ENCODE measurements at regions not wholly inside any gene's neighbourhood (a gene's known extent, or its start where the extent isn't known, plus 50 kb on each side); places are given as distances from the start of the nearest gene placed in this dataset.

DNA sequence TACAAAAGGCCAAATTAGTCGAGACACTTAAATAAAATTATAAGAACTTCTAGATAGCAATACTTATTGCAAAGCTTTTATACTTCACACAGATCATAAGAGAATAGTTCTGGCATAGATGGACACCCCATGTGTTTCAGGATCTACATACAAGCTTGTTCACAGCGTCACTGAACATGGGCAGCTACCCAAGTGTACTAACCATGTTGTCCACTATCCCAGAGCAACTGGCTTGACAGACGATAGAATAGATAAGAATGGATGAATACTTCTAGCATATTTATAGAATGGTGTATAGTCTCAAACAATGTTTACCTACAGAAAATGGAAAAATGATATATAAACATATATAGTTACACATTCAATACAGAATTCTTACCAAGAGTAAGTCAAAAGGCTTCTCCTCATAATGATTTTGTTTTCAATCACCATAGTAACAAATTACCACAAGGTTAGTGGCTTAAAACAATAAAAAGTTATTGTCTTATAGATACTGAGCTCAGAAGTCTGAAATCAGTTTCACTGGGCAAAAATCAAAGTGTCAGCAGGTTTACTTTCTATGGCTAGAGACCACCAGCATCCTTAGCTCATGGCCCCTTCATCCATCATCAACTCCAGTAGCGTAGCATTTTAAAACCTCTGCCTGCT lies 446.7 kb downstream of the DMRTA1 start:
- Histone ChIP-seq H3K4me3 (no peak overlapping the region), H3K27me3 (no peaks in the 10 kb centered on the region), H3K4me1 (no peaks in the 10 kb centered on the region), H3K36me3 (no peaks in the 10 kb centered on the region), H3K27ac (no peak overlapping the region), H3K9me3 (no peaks in the 10 kb centered on the region)
- TF ChIP-seq POLR2A (IDR thresholded peaks at IDR 0.05) (no peak), POLR2AphosphoS5 (IDR thresholded peaks at IDR 0.05; ENCODE audit: insufficient read depth in 1 of 2, low read depth in 1 of 2) (no peak)
- TF ChIP-seq, protein P1, sequence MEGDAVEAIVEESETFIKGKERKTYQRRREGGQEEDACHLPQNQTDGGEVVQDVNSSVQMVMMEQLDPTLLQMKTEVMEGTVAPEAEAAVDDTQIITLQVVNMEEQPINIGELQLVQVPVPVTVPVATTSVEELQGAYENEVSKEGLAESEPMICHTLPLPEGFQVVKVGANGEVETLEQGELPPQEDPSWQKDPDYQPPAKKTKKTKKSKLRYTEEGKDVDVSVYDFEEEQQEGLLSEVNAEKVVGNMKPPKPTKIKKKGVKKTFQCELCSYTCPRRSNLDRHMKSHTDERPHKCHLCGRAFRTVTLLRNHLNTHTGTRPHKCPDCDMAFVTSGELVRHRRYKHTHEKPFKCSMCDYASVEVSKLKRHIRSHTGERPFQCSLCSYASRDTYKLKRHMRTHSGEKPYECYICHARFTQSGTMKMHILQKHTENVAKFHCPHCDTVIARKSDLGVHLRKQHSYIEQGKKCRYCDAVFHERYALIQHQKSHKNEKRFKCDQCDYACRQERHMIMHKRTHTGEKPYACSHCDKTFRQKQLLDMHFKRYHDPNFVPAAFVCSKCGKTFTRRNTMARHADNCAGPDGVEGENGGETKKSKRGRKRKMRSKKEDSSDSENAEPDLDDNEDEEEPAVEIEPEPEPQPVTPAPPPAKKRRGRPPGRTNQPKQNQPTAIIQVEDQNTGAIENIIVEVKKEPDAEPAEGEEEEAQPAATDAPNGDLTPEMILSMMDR (IDR thresholded peaks at IDR 0.05) = no peak
- intact Hi-C loops (cut with DNase I) = no loop called here
- no peak for DNase-seq (ENCODE audit: extremely low spot score in 2 of 2)

DNA sequence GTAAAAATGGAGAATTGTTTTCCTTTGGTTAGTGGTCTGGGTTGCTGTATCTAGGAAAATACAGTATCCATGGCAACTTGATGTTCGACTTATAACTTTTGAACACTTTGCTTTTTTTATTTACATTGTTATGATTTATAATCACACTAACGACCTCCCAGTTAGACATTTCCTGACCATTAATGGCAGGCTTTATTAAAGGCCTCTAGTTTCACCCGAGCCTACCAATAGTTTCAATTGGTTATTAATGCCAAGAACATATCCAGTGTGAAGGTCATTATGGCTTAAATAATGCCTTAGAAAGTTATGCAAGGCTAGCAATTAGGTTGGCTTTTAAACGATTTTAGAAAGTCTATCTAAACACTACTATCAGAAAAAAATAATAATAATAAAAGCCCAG lies 452.0 kb downstream of the DMRTA1 start:
- Histone ChIP-seq H3K4me1 (no peaks in the 10 kb centered on the region), H3K27ac (no peak overlapping the region), H3K4me3 (no peak overlapping the region), H3K9me3 (no peaks in the 10 kb centered on the region), H3K36me3 (no peaks in the 10 kb centered on the region), H3K27me3 (no peaks in the 10 kb centered on the region)
- intact Hi-C loops (cut with DNase I) = no loop called here
- TF ChIP-seq, protein P1 (IDR thresholded peaks at IDR 0.05) = no peak
- no peak for TF ChIP-seq POLR2AphosphoS5 (IDR thresholded peaks at IDR 0.05; ENCODE audit: insufficient read depth in 1 of 2, low read depth in 1 of 2)
- TF ChIP-seq POLR2A (IDR thresholded peaks at IDR 0.05) = no peak
- no peak for DNase-seq (ENCODE audit: extremely low spot score in 2 of 2)

DNA sequence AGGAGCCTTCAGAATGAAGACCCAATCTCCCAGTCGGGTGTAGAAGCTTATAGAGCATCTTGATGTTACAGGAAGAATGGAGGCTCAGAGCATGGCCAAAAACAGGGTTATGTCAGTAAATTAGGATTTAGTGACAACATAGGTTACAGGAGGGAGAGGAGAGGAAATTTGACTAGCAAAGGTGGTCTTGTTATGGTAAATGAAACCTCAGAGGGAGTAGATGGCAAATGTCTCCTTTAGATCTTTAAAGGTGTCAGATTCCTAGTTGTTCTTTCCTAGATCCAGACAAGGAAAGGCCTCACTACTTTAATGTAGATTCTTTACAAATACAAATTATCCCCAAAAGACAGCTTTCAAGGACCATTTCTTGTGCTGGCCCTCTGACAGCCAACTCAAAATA lies 465.0 kb downstream of the DMRTA1 start:
- Histone ChIP-seq H3K27ac (no peak overlapping the region), H3K4me3 (no peak overlapping the region), H3K27me3 (no peaks in the 10 kb centered on the region), H3K36me3 (no peaks in the 10 kb centered on the region), H3K9me3 (no peaks in the 10 kb centered on the region), H3K4me1 (no peaks in the 10 kb centered on the region)
- TF ChIP-seq POLR2AphosphoS5 (IDR thresholded peaks at IDR 0.05; ENCODE audit: insufficient read depth in 1 of 2, low read depth in 1 of 2) (no peak), POLR2A (IDR thresholded peaks at IDR 0.05) (no peak)
- TF ChIP-seq, protein P1 (IDR thresholded peaks at IDR 0.05) = no peak
- intact Hi-C loops (cut with DNase I) = no loop called here
- no peak for DNase-seq (ENCODE audit: extremely low spot score in 2 of 2)

DNA sequence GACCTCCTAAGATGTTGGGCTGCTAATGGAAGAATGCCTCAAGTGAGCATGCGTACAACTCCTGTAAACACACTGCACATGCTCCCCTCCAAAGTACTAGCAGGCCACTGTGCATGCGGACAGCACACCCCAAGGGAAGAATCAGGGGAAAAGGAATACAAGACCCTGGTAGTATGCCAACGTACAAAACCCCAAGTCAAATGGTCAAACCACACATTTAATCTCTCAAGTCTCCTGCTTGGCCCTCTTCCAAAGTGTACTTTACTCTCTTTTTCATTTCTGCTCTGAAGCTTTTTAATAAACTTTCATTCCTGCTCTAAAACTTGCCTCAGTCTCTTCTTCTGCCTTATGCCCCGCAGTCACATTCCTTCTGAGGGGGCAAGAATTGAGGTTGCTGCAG lies 466.4 kb downstream of the DMRTA1 start:
- Histone ChIP-seq H3K4me1 (no peaks in the 10 kb centered on the region), H3K9me3 (no peaks in the 10 kb centered on the region), H3K27me3 (no peaks in the 10 kb centered on the region), H3K36me3 (no peaks in the 10 kb centered on the region), H3K27ac (no peak overlapping the region), H3K4me3 (no peak overlapping the region)
- no peak for TF ChIP-seq POLR2AphosphoS5 (IDR thresholded peaks at IDR 0.05; ENCODE audit: insufficient read depth in 1 of 2, low read depth in 1 of 2)
- intact Hi-C loops (cut with DNase I) = no loop called here
- DNase-seq (ENCODE audit: extremely low spot score in 2 of 2) = no peak

DNA sequence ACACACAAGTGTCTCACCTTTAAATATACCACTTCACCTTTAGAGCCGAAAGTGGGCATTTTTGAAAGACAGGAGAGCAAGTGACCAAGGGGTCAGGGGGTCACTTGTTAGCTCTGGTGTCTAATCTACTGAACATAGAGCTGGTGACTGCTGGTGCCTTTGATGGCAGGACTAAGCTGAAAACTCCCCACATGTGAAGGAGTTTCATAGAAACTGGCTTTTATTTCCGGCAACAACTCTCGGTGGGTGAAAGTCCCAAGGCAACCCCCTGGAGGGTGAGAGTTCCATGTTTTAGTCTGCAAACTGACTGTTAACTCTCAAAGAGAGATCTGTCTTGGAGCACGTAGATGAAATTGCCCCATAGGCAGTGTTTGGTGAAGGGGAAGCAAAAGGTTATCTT lies 466.9 kb downstream of the DMRTA1 start:
- no peak for DNase-seq (ENCODE audit: extremely low spot score in 2 of 2)
- Histone ChIP-seq H3K27ac (no peak overlapping the region), H3K9me3 (no peaks in the 10 kb centered on the region), H3K4me1 (no peaks in the 10 kb centered on the region), H3K27me3 (no peaks in the 10 kb centered on the region), H3K36me3 (no peaks in the 10 kb centered on the region), H3K4me3 (no peak overlapping the region)
- TF ChIP-seq POLR2AphosphoS5 (IDR thresholded peaks at IDR 0.05; ENCODE audit: insufficient read depth in 1 of 2, low read depth in 1 of 2) = no peak
- TF ChIP-seq POLR2A (IDR thresholded peaks at IDR 0.05) = no peak
- intact Hi-C loops (cut with DNase I) = no loop called here

DNA sequence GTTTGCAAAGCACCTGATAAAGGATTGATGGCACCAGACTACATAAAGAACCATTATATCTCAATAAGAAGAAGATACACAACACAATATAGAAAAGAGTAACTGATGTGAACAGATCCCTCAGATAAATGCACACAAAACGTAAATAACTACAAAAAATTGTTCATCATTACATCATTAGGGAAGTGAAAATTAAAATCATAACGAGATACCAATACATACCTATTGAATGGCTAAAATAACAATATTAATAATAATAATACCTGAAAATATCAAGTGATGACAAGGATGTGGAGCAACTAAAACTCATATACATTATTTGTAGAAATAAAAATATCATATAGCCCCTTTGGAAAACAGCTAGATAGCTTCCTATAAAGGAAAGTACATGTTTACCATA lies 469.5 kb downstream of the DMRTA1 start:
- H3K27ac ChIP-seq = no peak overlapping the region
- no peaks in the 10 kb centered on the region for H3K27me3 ChIP-seq
- H3K4me3 ChIP-seq = no peak overlapping the region
- no peaks in the 10 kb centered on the region for H3K4me1 ChIP-seq
- no peak for TF ChIP-seq POLR2A (IDR thresholded peaks at IDR 0.05)
- TF ChIP-seq, protein P1 (IDR thresholded peaks at IDR 0.05) = no peak
- TF ChIP-seq POLR2AphosphoS5 (IDR thresholded peaks at IDR 0.05; ENCODE audit: insufficient read depth in 1 of 2, low read depth in 1 of 2) = no peak
- intact Hi-C loops (cut with DNase I) = no loop called here
- DNase-seq (ENCODE audit: extremely low spot score in 2 of 2) = no peak
- no peaks in the 10 kb centered on the region for H3K9me3 ChIP-seq
- H3K36me3 ChIP-seq = no peaks in the 10 kb centered on the region

Measured in vagina (tissue), 2 donors.